Duodenal mucosa (tissue), 2 donors: ENCODE measurements at regions not wholly inside any gene's neighbourhood (a gene's known extent, or its start where the extent isn't known, plus 50 kb on each side); places are given as distances from the start of the nearest gene placed in this dataset.

Experiments used
- H3K27ac ChIP-seq: one replicate; pipeline ENCODE4 v1.7.0; 2013; ENCODE audit warnings: low read depth, low read length
- H3K27me3 ChIP-seq, 2 donors: one replicate each; pipeline ENCODE4 v1.7.0; 2013; ENCODE audit warnings: low read length in 2 of 2, control low read depth in 1 of 2; ENCODE audit not compliant: insufficient read depth in 2 of 2, control insufficient read depth in 1 of 2
- H3K36me3 ChIP-seq, 2 donors: one replicate each; pipeline ENCODE4 v1.7.0; 2013; ENCODE audit warnings: low read length in 2 of 2, control low read depth in 1 of 2; ENCODE audit not compliant: insufficient read depth in 2 of 2, control insufficient read depth in 1 of 2
- H3K4me1 ChIP-seq, 2 donors: one replicate each; pipeline ENCODE4 v1.7.0; 2013; ENCODE audit warnings: low read length in 2 of 2, control low read depth in 1 of 2; ENCODE audit not compliant: insufficient read depth in 2 of 2, control insufficient read depth in 1 of 2
- H3K4me3 ChIP-seq, 2 donors: one replicate each; pipeline ENCODE4 v1.7.0; 2013; ENCODE audit warnings: low read length in 2 of 2, low read depth in 1 of 2
- H3K9ac ChIP-seq, 2 donors: one replicate each; pipeline ENCODE4 v1.7.0; 2013; ENCODE audit warnings: low read length in 2 of 2, low read depth in 1 of 2
- H3K9me3 ChIP-seq, 2 donors: one replicate each; pipeline ENCODE4 v1.7.0; 2013; ENCODE audit warnings: low read length in 2 of 2, control low read depth in 1 of 2; ENCODE audit not compliant: control insufficient read depth in 1 of 2

GRCh38 chr13:50599927-50600326 lies 243.6 kb downstream of the DLEU7 start:
- Histone ChIP-seq H3K27me3 (no peaks in the 10 kb centered on the region), H3K27ac (no peak overlapping the region), H3K36me3 (no peaks in the 10 kb centered on the region), H3K4me1 (peaks cover 2 to 5% of the 10 kb centered on the region in 2 donors), H3K9ac (no peak overlapping the region), H3K4me3 (no peak overlapping the region), H3K9me3 (no peaks in the 10 kb centered on the region)

GRCh38 chr13:50608370-50608769 lies 235.1 kb downstream of the DLEU7 start:
- H3K9ac ChIP-seq = no peak overlapping the region
- no peaks in the 10 kb centered on the region for H3K4me1 ChIP-seq
- H3K36me3 ChIP-seq = no peaks in the 10 kb centered on the region
- H3K27ac ChIP-seq = no peak overlapping the region
- no peaks in the 10 kb centered on the region for H3K9me3 ChIP-seq
- no peaks in the 10 kb centered on the region for H3K27me3 ChIP-seq
- no peak overlapping the region for H3K4me3 ChIP-seq

DNA sequence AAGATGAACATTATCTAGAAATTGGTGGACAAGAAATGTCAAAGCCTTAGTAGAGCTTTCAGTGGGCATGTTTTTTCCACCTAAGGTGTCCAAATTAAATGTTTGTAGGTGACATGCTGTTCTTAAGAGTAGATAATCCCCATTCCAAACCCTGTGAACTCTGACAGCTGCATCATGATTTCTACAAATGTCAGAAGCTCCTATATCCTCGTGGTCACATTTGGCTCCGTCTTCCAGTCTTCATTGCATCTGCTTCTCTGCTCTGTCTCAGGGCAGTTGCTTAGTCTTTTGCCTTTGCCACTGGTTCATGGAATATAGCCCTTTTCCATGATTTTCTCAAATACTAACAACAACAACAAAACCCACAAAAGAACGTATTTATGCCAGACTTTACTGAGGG lies 234.5 kb downstream of the DLEU7 start:
- no peak overlapping the region for H3K27ac ChIP-seq
- no peaks in the 10 kb centered on the region for H3K4me1 ChIP-seq

DNA sequence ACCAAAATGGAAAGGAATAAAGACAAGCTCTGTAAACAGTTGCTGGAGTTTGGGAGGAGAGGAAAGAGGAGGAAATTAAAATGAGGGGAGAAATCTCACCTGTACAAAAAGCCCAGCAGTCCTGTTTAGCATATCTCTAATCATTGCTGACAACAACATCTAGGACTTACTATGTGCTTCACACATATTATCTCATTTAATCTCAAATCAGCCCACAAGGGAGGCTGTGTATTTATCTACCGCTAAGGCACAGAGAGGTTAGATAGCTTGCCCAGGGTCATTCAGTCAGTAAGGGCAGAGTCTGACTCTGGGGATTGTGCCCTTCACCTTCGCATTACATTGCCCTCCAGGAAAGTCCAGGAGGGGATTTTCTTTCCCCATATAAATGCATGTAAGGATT lies 233.3 kb downstream of the DLEU7 start:
- no peak overlapping the region for H3K9ac ChIP-seq
- H3K4me1 ChIP-seq = no peaks in the 10 kb centered on the region
- H3K9me3 ChIP-seq = no peaks in the 10 kb centered on the region
- no peaks in the 10 kb centered on the region for H3K36me3 ChIP-seq
- no peak overlapping the region for H3K27ac ChIP-seq
- no peaks in the 10 kb centered on the region for H3K27me3 ChIP-seq
- no peak overlapping the region for H3K4me3 ChIP-seq

More for the DNA sequence above, 234.5 kb downstream of the DLEU7 start:
- H3K4me3 ChIP-seq = no peak overlapping the region
- H3K27me3 ChIP-seq = no peaks in the 10 kb centered on the region
- H3K9ac ChIP-seq = no peak overlapping the region
- no peaks in the 10 kb centered on the region for H3K36me3 ChIP-seq
- no peaks in the 10 kb centered on the region for H3K9me3 ChIP-seq

DNA sequence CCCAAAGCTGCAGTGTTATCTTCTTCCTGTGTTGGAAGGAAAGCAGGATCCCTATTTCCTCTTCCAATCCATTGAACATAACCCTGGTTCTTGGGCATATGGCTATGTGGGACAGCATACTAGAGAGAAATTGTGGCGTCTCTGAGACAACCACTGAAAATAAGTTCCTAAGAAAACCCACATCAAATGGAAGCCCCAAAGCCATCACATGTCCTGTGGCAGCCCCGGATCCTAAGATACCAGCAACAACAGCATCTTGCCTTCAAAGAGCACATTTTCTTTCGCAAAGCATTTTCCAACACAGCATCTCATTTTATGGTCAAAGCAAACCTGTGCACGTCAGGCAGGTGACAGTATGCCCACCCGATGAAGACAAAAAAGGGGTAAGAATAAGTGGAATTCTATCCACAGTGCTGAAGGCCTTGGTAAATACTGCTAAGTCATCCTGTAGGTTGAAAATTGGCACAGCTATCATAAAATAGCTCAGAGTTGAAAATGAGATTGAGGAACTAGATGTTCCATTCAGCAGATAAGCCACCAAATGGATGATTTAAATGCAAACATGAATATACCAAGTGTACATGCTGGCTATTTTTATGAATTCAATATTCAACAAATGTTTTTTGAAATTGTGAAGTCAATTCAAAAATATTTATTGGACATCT lies 232.2 kb downstream of the DLEU7 start:
- H3K4me1 ChIP-seq = no peaks in the 10 kb centered on the region
- no peak overlapping the region for H3K4me3 ChIP-seq
- no peaks in the 10 kb centered on the region for H3K9me3 ChIP-seq
- no peaks in the 10 kb centered on the region for H3K27me3 ChIP-seq
- H3K36me3 ChIP-seq = no peaks in the 10 kb centered on the region
- no peak overlapping the region for H3K27ac ChIP-seq
- no peak overlapping the region for H3K9ac ChIP-seq

DNA sequence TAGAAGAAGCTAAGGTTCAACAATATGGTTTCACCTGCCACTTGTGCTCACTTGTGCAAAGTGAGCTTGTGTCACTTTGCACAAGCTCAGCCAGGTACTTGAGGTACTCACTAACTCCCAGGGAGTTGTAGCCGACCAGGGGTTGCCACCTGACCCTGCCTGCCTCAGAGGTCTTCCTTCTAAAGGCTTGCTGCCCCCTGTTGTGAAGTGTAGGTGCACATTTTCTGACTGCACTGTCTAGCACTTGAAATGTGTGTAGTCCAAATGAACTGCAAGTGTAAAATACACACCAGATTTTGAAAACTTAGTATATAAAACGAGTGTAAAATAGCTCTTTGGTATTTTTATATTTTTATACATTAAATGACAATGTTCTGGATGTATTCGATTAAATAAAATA lies 230.8 kb downstream of the DLEU7 start:
- H3K9me3 ChIP-seq = no peaks in the 10 kb centered on the region
- H3K36me3 ChIP-seq = no peaks in the 10 kb centered on the region
- H3K9ac ChIP-seq = no peak overlapping the region
- no peak overlapping the region for H3K27ac ChIP-seq
- H3K27me3 ChIP-seq = no peaks in the 10 kb centered on the region
- no peak overlapping the region for H3K4me3 ChIP-seq
- no peaks in the 10 kb centered on the region for H3K4me1 ChIP-seq

DNA sequence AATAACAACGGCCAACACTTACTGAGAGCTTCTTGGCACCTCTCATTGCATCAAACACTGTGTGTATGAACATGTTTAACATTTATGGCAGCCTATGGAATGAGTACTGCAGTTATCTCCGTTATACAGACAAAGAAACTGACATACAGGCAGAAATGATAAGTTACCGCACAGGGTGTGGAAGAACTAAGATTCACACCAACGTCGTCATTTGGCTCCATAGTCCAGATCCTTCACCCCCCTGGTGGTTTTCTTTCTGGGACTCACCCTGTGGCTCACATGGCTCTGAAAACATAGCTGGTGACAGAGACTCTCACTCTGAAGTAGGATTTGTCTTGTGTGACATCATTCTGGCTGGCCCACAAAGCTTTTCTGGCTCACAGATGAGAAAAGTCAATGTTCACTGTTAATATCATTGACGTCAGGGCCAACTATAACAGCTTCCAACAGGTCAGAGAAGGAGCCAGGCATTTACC lies 230.1 kb downstream of the DLEU7 start:
- Histone ChIP-seq H3K9ac (no peak overlapping the region), H3K27ac (no peak overlapping the region), H3K4me1 (no peaks in the 10 kb centered on the region), H3K4me3 (no peak overlapping the region), H3K36me3 (no peaks in the 10 kb centered on the region), H3K27me3 (no peaks in the 10 kb centered on the region), H3K9me3 (no peaks in the 10 kb centered on the region)

GRCh38 chr13:50615234-50615633 lies 228.3 kb downstream of the DLEU7 start:
- Histone ChIP-seq H3K4me3 (no peak overlapping the region), H3K27me3 (no peaks in the 10 kb centered on the region), H3K9ac (no peak overlapping the region), H3K36me3 (no peaks in the 10 kb centered on the region), H3K27ac (no peak overlapping the region), H3K9me3 (no peaks in the 10 kb centered on the region), H3K4me1 (no peaks in the 10 kb centered on the region)

GRCh38 chr13:50616101-50616500 lies 227.4 kb downstream of the DLEU7 start:
- no peaks in the 10 kb centered on the region for H3K9me3 ChIP-seq
- H3K4me3 ChIP-seq = no peak overlapping the region
- H3K36me3 ChIP-seq = no peaks in the 10 kb centered on the region
- no peak overlapping the region for H3K9ac ChIP-seq
- H3K27me3 ChIP-seq = no peaks in the 10 kb centered on the region
- no peak overlapping the region for H3K27ac ChIP-seq
- no peaks in the 10 kb centered on the region for H3K4me1 ChIP-seq

GRCh38 chr13:50617134-50617721 lies 226.3 kb downstream of the DLEU7 start:
- no peak overlapping the region for H3K27ac ChIP-seq
- H3K4me1 ChIP-seq = no peaks in the 10 kb centered on the region
- no peak overlapping the region for H3K9ac ChIP-seq
- no peaks in the 10 kb centered on the region for H3K27me3 ChIP-seq
- no peaks in the 10 kb centered on the region for H3K36me3 ChIP-seq
- no peaks in the 10 kb centered on the region for H3K9me3 ChIP-seq
- no peak overlapping the region for H3K4me3 ChIP-seq
